GM19324 (cell line): ENCODE measurements at regions not wholly inside any gene's neighbourhood (a gene's known extent, or its start where the extent isn't known, plus 50 kb on each side); places are given as distances from the start of the nearest gene placed in this dataset.

ENCODE experiments used
- ATAC-seq: cut with Tn5 transposase; IDR thresholded peaks from one replicate; pipeline ENCODE4 v1.9.1; 2021; ENCODE audit warnings: mild to moderate bottlenecking, moderate library complexity; ENCODE audit not compliant: unreplicated experiment, low FRiP score

- ATAC-seq: no peak
Measured at GRCh38 chr2:7999683-8000476, 682.0 kb upstream of the ID2 start.

GRCh38 chr2:8000870-8001269 is 681.0 kb upstream of the ID2 start:
- ATAC-seq: no peak

GRCh38 chr2:8002765-8003393 is 679.0 kb upstream of the ID2 start:
- ATAC-seq: no peak

- ATAC-seq: no peak
Measured at GRCh38 chr2:8003462-8004075, 678.3 kb upstream of the ID2 start.

GRCh38 chr2:8004250-8004681 is 677.6 kb upstream of the ID2 start:
- no peak for ATAC-seq

- ATAC-seq: no peak
Measured at GRCh38 chr2:8006181-8006580, 675.7 kb upstream of the ID2 start.

- no peak for ATAC-seq
Measured at GRCh38 chr2:8006626-8007025, 675.2 kb upstream of the ID2 start.

GRCh38 chr2:8009010-8009597 is 672.8 kb upstream of the ID2 start:
- ATAC-seq: no peak

GRCh38 chr2:8015848-8016600 is 665.8 kb upstream of the ID2 start:
- no peak for ATAC-seq

- no peak for ATAC-seq
Measured at GRCh38 chr2:8016688-8017087, 665.2 kb upstream of the ID2 start.

- no peak for ATAC-seq
Measured at GRCh38 chr2:8018956-8019355, 662.9 kb upstream of the ID2 start.

GRCh38 chr2:8019934-8020333 is 661.9 kb upstream of the ID2 start:
- no peak for ATAC-seq

- ATAC-seq: no peak
Measured at GRCh38 chr2:8021921-8022320, 659.9 kb upstream of the ID2 start.

- ATAC-seq: no peak
Measured at GRCh38 chr2:8022908-8023640, 658.8 kb upstream of the ID2 start.

GRCh38 chr2:8024506-8024905 is 657.4 kb upstream of the ID2 start:
- ATAC-seq: no peak

GRCh38 chr2:8026381-8026780 is 655.5 kb upstream of the ID2 start:
- no peak for ATAC-seq

GRCh38 chr2:8027387-8027786 is 654.5 kb upstream of the ID2 start:
- ATAC-seq: no peak

- no peak for ATAC-seq
Measured at GRCh38 chr2:8028036-8028435, 653.8 kb upstream of the ID2 start.

GRCh38 chr2:8028436-8028835 is 653.4 kb upstream of the ID2 start:
- no peak for ATAC-seq

- ATAC-seq: no peak
Measured at GRCh38 chr2:8028981-8029380, 652.9 kb upstream of the ID2 start.
